Neural progenitor cell (in vitro differentiated cells): ENCODE measurements at regions not wholly inside any gene's neighbourhood (a gene's known extent, or its start where the extent isn't known, plus 50 kb on each side); places are given as distances from the start of the nearest gene placed in this dataset.

Experiments used
- DNase-seq: peaks from one replicate; pipeline ENCODE4 v3.0.0-alpha.2; 2016; ENCODE audit warnings: low spot score
- H2AFZ ChIP-seq: fragments of 200-600 bp; sonication (generic); replicated peaks from 2 replicates; pipeline ENCODE4 v1.6.1; 2016; ENCODE audit warnings: antibody characterized with exemption
- H3F3A ChIP-seq: fragments of 200-600 bp; sonication (generic); 2 replicates; pipeline ENCODE4 v1.6.1; 2016; ENCODE audit warnings: antibody characterized with exemption, low read depth
- H3K27ac ChIP-seq: fragments of 200-600 bp; sonication (generic); 2 replicates; pipeline ENCODE4 v1.5.1; 2016; ENCODE audit warnings: mild to moderate bottlenecking
- H3K27me3 ChIP-seq: fragments of 200-600 bp; sonication (generic); 2 replicates; pipeline ENCODE4 v1.6.1; 2016; ENCODE audit warnings: mild to moderate bottlenecking, moderate library complexity
- H3K36me3 ChIP-seq: fragments of 200-600 bp; sonication (generic); 2 replicates; pipeline ENCODE4 v1.5.1; 2016
- H3K4me1 ChIP-seq: fragments of 200-600 bp; sonication (generic); 2 replicates; pipeline ENCODE4 v1.6.1; 2016; ENCODE audit warnings: mixed run types
- H3K4me2 ChIP-seq: fragments of 200-600 bp; sonication (generic); 2 replicates; pipeline ENCODE4 v1.6.1; 2016
- H3K4me3 ChIP-seq: fragments of 200-600 bp; sonication (generic); 2 replicates; pipeline ENCODE4 v1.5.1; 2016
- H3K79me2 ChIP-seq: fragments of 200-600 bp; sonication (generic); 2 replicates; pipeline ENCODE4 v1.6.1; 2016; ENCODE audit warnings: low read depth
- H3K9ac ChIP-seq: fragments of 200-600 bp; sonication (generic); 2 replicates; pipeline ENCODE4 v1.6.1; 2016
- H3K9me3 ChIP-seq: fragments of 200-600 bp; sonication (generic); 2 replicates; pipeline ENCODE4 v1.5.1; 2016; ENCODE audit warnings: low read depth
- H4K20me1 ChIP-seq: fragments of 200-600 bp; sonication (generic); 2 replicates; pipeline ENCODE4 v1.6.1; 2016; ENCODE audit warnings: low read depth
- H3K27ac Mint-ChIP-seq: 3 replicates; pipeline ENCODE4 v1.8.0; 2021; ENCODE audit warnings: mixed read lengths
- H3K27me3 Mint-ChIP-seq: 2 replicates; pipeline ENCODE4 v1.8.0; 2022; ENCODE audit warnings: low read depth, mild to moderate bottlenecking, inconsistent platforms, moderate library complexity, mixed read lengths; ENCODE audit not compliant: insufficient read depth
- H3K36me3 Mint-ChIP-seq: 3 replicates; pipeline ENCODE4 v1.8.0; 2021; ENCODE audit warnings: mixed read lengths
- H3K4me1 Mint-ChIP-seq: 3 replicates; pipeline ENCODE4 v1.8.0; 2021; ENCODE audit warnings: mixed read lengths
- H3K4me3 Mint-ChIP-seq: 3 replicates; pipeline ENCODE4 v1.8.0; 2021; ENCODE audit warnings: mild to moderate bottlenecking, moderate library complexity, mixed read lengths
- H3K9me3 Mint-ChIP-seq: 3 replicates; pipeline ENCODE4 v1.8.0; 2020; ENCODE audit warnings: mixed read lengths
- EZH2 ChIP-seq: fragments of 200-600 bp; sonication (generic); IDR thresholded peaks from 2 replicates; pipeline ENCODE4 v1.6.1; 2017; ENCODE audit warnings: antibody characterized with exemption, mild to moderate bottlenecking, moderate library complexity
- EZH2phosphoT487 ChIP-seq: fragments of 200-600 bp; sonication (generic); IDR thresholded peaks from 2 replicates; pipeline ENCODE4 v1.6.1; 2017; ENCODE audit warnings: antibody characterized with exemption
- TF ChIP-seq, protein P1 (sequence below): fragments of 200-600 bp; sonication (generic); IDR thresholded peaks from 2 replicates; pipeline ENCODE4 v1.5.1; 2017; ENCODE audit warnings: antibody characterized with exemption, mild to moderate bottlenecking

DNA sequence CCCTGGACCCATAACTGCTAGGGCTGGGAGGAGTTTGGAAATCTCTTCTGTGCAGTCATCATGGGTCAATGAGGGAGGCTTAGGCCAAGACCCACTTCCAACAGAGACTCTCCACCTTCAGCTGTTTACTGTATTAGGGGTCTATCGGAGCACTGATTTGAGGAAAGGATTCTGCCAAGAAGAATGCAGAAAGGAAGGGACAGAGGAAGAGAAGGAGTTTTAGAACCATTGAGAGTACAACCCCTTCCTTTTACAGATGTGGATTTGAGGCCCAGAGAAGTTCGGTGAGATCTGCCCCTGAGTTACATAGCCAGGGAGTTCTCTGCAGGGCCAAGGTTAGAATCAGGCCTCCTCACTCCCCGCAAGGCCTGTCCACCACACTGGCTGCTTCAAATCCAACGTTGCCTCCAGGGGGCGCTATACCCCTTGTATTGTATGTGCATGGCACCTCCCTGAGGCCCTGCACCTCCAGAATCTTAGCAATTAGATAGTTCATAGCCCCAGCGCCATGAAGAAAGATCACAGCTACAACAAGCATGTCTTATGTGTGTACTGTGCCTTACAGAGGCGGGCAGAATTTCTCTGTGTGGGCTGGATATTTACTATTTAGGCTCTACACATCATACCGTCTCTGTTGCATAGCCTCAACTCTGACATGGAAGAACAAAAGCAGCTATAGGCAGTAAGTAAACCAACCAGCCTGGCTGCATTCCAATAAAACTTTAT lies 246.8 kb downstream of the SKIDA1 start:
- no peaks in the 10 kb centered on the region for H3K27me3 ChIP-seq
- no peak overlapping the region for H3K9ac ChIP-seq
- peak; percentile 94 for DNase-seq
- no peaks in the 10 kb centered on the region for H3K9me3 ChIP-seq
- no peaks in the 10 kb centered on the region for H3K36me3 ChIP-seq
- no peak overlapping the region for H3K27ac ChIP-seq
- H3K4me3 ChIP-seq = no peak overlapping the region
- peaks cover 25% of the 10 kb centered on the region for H3K4me1 ChIP-seq
- H3F3A ChIP-seq = peaks cover 41% of the 10 kb centered on the region
- Mint-ChIP-seq H3K9me3 (peaks cover 6% of the 10 kb centered on the region), H3K36me3 (peaks cover 5% of the 10 kb centered on the region), H3K4me1 (peaks cover 39% of the 10 kb centered on the region), H3K27me3 (peaks cover 5% of the 10 kb centered on the region), H3K4me3 (no peak overlapping the region), H3K27ac (peak overlapping the region; percentile 5)
- no peak overlapping the region for H3K4me2 ChIP-seq
- peaks cover 5% of the 10 kb centered on the region for H4K20me1 ChIP-seq
- H2AFZ ChIP-seq = no peak overlapping the region
- TF ChIP-seq EZH2phosphoT487 = no peak
- TF ChIP-seq, protein P1, sequence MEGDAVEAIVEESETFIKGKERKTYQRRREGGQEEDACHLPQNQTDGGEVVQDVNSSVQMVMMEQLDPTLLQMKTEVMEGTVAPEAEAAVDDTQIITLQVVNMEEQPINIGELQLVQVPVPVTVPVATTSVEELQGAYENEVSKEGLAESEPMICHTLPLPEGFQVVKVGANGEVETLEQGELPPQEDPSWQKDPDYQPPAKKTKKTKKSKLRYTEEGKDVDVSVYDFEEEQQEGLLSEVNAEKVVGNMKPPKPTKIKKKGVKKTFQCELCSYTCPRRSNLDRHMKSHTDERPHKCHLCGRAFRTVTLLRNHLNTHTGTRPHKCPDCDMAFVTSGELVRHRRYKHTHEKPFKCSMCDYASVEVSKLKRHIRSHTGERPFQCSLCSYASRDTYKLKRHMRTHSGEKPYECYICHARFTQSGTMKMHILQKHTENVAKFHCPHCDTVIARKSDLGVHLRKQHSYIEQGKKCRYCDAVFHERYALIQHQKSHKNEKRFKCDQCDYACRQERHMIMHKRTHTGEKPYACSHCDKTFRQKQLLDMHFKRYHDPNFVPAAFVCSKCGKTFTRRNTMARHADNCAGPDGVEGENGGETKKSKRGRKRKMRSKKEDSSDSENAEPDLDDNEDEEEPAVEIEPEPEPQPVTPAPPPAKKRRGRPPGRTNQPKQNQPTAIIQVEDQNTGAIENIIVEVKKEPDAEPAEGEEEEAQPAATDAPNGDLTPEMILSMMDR = peak; percentile 97
- peaks cover 87% of the 10 kb centered on the region for H3K79me2 ChIP-seq

DNA sequence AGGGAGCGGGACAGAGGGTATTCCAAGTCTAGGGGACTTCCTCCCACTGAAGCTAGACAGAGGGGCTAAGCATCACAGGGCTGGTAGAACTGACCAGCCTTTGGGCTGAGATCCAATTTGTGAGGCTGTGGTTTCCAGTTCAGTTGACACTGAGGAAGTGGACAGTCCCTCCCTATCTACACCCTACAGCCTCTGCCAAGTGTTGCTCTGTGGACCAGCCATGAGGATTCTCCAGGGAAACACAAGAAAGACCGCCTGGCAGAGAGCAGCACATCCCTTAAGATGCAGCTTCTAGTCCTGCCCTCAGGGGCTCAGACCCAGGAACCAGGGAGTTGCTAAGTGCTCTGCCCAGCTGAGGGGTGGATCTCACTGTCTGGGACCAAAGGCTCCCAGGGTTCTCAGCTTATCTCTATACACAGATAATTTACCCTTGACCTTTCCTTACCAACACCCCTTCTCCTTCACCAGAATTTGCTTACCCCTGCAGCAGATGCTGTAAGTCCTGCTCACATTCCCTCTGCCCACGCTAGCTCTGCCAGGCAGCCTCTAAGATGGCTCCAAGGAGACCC lies 252.0 kb downstream of the SKIDA1 start:
- H2AFZ ChIP-seq = no peak overlapping the region
- H3K4me1 ChIP-seq = peaks cover 5% of the 10 kb centered on the region
- H3K4me1 Mint-ChIP-seq = peaks cover 11% of the 10 kb centered on the region
- no peak overlapping the region for H3K27ac ChIP-seq
- peaks cover 3% of the 10 kb centered on the region for H3K36me3 ChIP-seq
- H3K9me3 ChIP-seq = no peaks in the 10 kb centered on the region
- TF ChIP-seq EZH2phosphoT487 (no peak), EZH2 (no peak)
- TF ChIP-seq, protein P1 = no peak
- peaks cover 71% of the 10 kb centered on the region for H3K79me2 ChIP-seq
- H3K36me3 Mint-ChIP-seq = peaks cover 17% of the 10 kb centered on the region
- H3K4me3 ChIP-seq = no peak overlapping the region
- H3K9me3 Mint-ChIP-seq = peaks cover 12% of the 10 kb centered on the region
- no peak for DNase-seq
- peaks cover 3% of the 10 kb centered on the region for H3F3A ChIP-seq
- H3K9ac ChIP-seq = no peak overlapping the region
- H3K4me2 ChIP-seq = no peak overlapping the region
- no peaks in the 10 kb centered on the region for H4K20me1 ChIP-seq
- peaks cover 10% of the 10 kb centered on the region for H3K27me3 Mint-ChIP-seq
- no peak overlapping the region for H3K4me3 Mint-ChIP-seq
- H3K27ac Mint-ChIP-seq = peak overlapping the region; percentile 9
- H3K27me3 ChIP-seq = no peaks in the 10 kb centered on the region

DNA sequence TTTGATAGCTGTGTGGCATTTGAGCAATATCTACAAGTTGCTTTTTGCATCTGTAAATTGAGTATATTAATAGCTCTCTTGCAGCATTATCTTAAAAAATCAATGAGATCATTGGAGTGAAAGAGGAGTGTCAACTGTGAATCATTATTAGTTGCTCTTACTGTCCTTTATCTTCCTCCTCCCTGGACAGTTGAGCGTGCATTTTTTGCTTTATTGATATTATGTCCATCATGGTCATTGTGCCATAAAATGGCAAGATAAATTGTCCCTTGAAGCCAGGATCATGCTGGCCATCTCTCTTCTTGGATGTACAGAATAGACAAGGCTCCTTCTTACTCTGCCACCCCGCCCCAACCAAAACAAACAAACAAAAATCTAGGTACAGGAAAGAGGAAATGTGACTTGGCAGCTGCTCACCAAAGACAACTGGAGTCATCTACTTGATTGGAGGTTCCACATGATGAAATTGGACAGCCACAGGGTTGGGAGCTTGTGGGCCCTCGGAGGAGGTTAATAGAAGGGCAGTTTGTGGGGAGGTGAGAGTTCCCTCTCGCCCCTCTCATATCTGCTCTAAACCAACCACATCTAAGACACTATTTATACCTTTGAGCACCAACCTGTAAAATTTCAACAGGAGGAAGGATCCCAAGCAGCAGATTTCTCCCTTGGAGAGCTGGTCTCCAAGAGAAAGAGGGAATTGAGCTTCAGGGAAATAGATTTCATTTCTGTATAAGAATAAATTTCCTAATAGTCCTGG lies 252.7 kb downstream of the SKIDA1 start:
- Mint-ChIP-seq H3K4me1 (peaks cover 10% of the 10 kb centered on the region), H3K9me3 (peaks cover 12% of the 10 kb centered on the region), H3K4me3 (no peak overlapping the region), H3K36me3 (peaks cover 17% of the 10 kb centered on the region), H3K27ac (no peak overlapping the region), H3K27me3 (peaks cover 10% of the 10 kb centered on the region)
- Histone ChIP-seq H3K9ac (no peak overlapping the region), H3K27ac (no peak overlapping the region), H3K4me2 (no peak overlapping the region), H3F3A (peaks cover 3% of the 10 kb centered on the region), H3K79me2 (peaks cover 69% of the 10 kb centered on the region), H4K20me1 (no peaks in the 10 kb centered on the region), H3K27me3 (no peaks in the 10 kb centered on the region), H3K36me3 (peaks cover 3% of the 10 kb centered on the region), H3K4me1 (peaks cover 5% of the 10 kb centered on the region), H3K9me3 (no peaks in the 10 kb centered on the region), H3K4me3 (no peak overlapping the region), H2AFZ (no peak overlapping the region)
- TF ChIP-seq EZH2phosphoT487 = no peak
- TF ChIP-seq EZH2 = no peak
- TF ChIP-seq, protein P1 = no peak
- DNase-seq = no peak
